ENCODE measurements at regions not wholly inside any gene's neighbourhood (a gene's known extent, or its start where the extent isn't known, plus 50 kb on each side); places are given as distances from the start of the nearest gene placed in this dataset.

- no peak for TF ChIP-seq CTCF (optimal IDR thresholded peaks at IDR 0.05 in 1 of 3, IDR thresholded peaks at IDR 0.05 in 1 of 3, conservative IDR thresholded peaks at IDR 0.05 in 1 of 3; ENCODE audit: extremely low read depth in 1 of 3, insufficient read depth in 2 of 3, low read length in 3 of 3)
- TF ChIP-seq EZH2 (IDR thresholded peaks at IDR 0.05; ENCODE audit: low read length) = no peak
Measured at GRCh38 chr1:172813330-172813729, 154.4 kb downstream of the FASLG start.
